ENCODE measurements at regions not wholly inside any gene's neighbourhood (a gene's known extent, or its start where the extent isn't known, plus 50 kb on each side); places are given as distances from the start of the nearest gene placed in this dataset.

GRCh38 chr19:32195706-32196610 lies 149.5 kb upstream of the ZNF507 start:
- Histone ChIP-seq H4K91ac (ENCODE audit: insufficient read depth, low read depth, low read length) (no peak overlapping the region), H2AK5ac (ENCODE audit: low read depth, low read length) (no peak overlapping the region), H3K4me1 (ENCODE audit: control insufficient read depth, insufficient read depth, low read length) (no peaks in the 10 kb centered on the region), H3K9ac (ENCODE audit: low read depth, low read length) (no peak overlapping the region), H3K4ac (ENCODE audit: low read depth, low read length) (no peak overlapping the region), H2BK5ac (ENCODE audit: low read depth, low read length, poor library complexity, severe bottlenecking) (no peak overlapping the region), H3K9me1 (ENCODE audit: insufficient read depth, low read length) (no peaks in the 10 kb centered on the region), H3K27me3 (ENCODE audit: control insufficient read depth, insufficient read depth, low read length) (no peaks in the 10 kb centered on the region), H4K20me1 (ENCODE audit: insufficient read depth, low read length) (no peaks in the 10 kb centered on the region), H3K36me3 (ENCODE audit: control insufficient read depth, insufficient read depth, low read length) (no peaks in the 10 kb centered on the region), H2AK9ac (replicated peaks; ENCODE audit: low read depth, low read length, poor library complexity) (no peak overlapping the region), H3K56ac (ENCODE audit: extremely low read depth, insufficient read depth, low read length) (no peak overlapping the region), H3K79me1 (ENCODE audit: low read depth in 1 of 2, low read length in 2 of 2) (no peaks in the 10 kb centered on the region), H3K4me2 (ENCODE audit: low read depth, low read length) (no peak overlapping the region), H4K8ac (ENCODE audit: low read depth in 2 of 2, low read length in 2 of 2) (no peak overlapping the region), H2BK15ac (ENCODE audit: low read depth, low read length) (no peak overlapping the region), H3K9me3 (ENCODE audit: control insufficient read depth, insufficient read depth, low read length) (no peaks in the 10 kb centered on the region), H3K18ac (ENCODE audit: low read depth, low read length) (no peak overlapping the region), H2AFZ (replicated peaks; ENCODE audit: low read length, poor library complexity) (no peak overlapping the region), H3K14ac (replicated peaks; ENCODE audit: low read depth, low read length) (no peak overlapping the region), H3K4me3 (ENCODE audit: insufficient read depth, low read depth, low read length) (no peak overlapping the region), H4K5ac (ENCODE audit: low read depth, low read length) (no peak overlapping the region), H3K27ac (ENCODE audit: insufficient read depth, low read length) (no peak overlapping the region), H3K23ac (ENCODE audit: low read depth, low read length) (no peak overlapping the region), H2BK20ac (ENCODE audit: low read depth, low read length) (no peak overlapping the region), H2BK120ac (ENCODE audit: low read depth, low read length) (no peak overlapping the region)
- dilution Hi-C loops (cut with HindIII; ENCODE audit: low sequenced_read_pairs, unreplicated experiment) = no loop called here
- intact Hi-C loops (cut with micrococcal nuclease) = no loop called here
- CTCF ChIA-PET = no interaction called here
- no peak for DNase-seq
- whole genome bisulfite sequencing, 2 experiments (ENCODE audit: extremely low coverage in 2 of 2, insufficient read length in 1 of 2) = 35% methylated on average over 5 of the region's 13 CpGs; no CpG with 5 or more reads in 1 of the 2 experiments
- in situ Hi-C loops (cut with MboI; ENCODE audit: low sequenced_read_pairs) = no loop called here
- POLR2A ChIA-PET (ENCODE audit: unreplicated experiment) = no interaction called here
- TF ChIP-seq MAZ (IDR thresholded peaks at IDR 0.05; ENCODE audit: borderline replicate concordance, low read depth, low read length) (no peak), POLR2A (IDR thresholded peaks at IDR 0.05; ENCODE audit: low read depth, low read length) (no peak), BHLHE40 (IDR thresholded peaks at IDR 0.05; ENCODE audit: low read depth, low read length) (no peak), RFX5 (IDR thresholded peaks at IDR 0.05; ENCODE audit: low read depth, low read length) (no peak), MAFK (IDR thresholded peaks at IDR 0.05; ENCODE audit: low read depth, low read length) (no peak), ELK1 (IDR thresholded peaks at IDR 0.05; ENCODE audit: borderline replicate concordance, low read depth, low read length) (no peak), FOS (IDR thresholded peaks at IDR 0.05; ENCODE audit: low read depth, low read length) (no peak), MXI1 (IDR thresholded peaks at IDR 0.05; ENCODE audit: borderline replicate concordance, low read depth, low read length) (no peak), CTCF (conservative IDR thresholded peaks at IDR 0.05; ENCODE audit: low read depth, low read length) (no peak), CHD1 (IDR thresholded peaks at IDR 0.05; ENCODE audit: low read depth, low read length) (no peak), NFE2L2 (IDR thresholded peaks at IDR 0.05; ENCODE audit: low read depth, low read length) (no peak), SMC3 (IDR thresholded peaks at IDR 0.05; ENCODE audit: low read depth, low read length) (no peak), USF2 (IDR thresholded peaks at IDR 0.05; ENCODE audit: low read depth, low read length) (no peak), CEBPB (IDR thresholded peaks at IDR 0.05; ENCODE audit: low read depth, low read length) (no peak), RCOR1 (IDR thresholded peaks at IDR 0.05; ENCODE audit: insufficient replicate concordance, low read length) (no peak), RAD21 (IDR thresholded peaks at IDR 0.05; ENCODE audit: low read length) (no peak)
- BruUV-seq (replicated peaks) = no TSS peak
- ATAC-seq (ENCODE audit: low read depth) = no peak

All from IMR-90 (cell line).